ENCODE measurements at regions not wholly inside any gene's neighbourhood (a gene's known extent, or its start where the extent isn't known, plus 50 kb on each side); places are given as distances from the start of the nearest gene placed in this dataset.

DNA sequence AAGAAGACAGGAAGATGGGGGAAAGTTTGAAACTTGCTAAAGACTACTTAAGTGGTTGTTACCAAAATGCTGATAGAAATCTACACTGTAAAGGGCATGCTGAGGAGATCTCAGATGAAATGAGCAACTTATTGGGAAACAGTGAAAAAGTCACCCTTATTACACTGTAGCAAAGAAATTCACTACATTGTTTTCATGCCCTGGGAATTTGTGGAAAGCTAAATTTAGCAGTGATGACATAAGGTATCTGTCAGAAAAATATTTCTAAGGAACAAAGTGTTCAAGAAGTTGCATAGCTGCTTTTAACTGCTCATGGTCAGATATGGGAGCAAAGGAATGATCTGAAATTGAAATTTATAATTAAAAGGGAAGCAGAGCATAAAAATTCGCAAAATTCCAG is 702.4 kb upstream of the LRRC4C start:
- Histone ChIP-seq H3K36me3 (ENCODE audit: control insufficient read depth, insufficient read depth, low read length) (no peaks in the 10 kb centered on the region), H3K9me3 (ENCODE audit: control insufficient read depth, insufficient read depth, low read length) (no peaks in the 10 kb centered on the region), H3K27me3 (ENCODE audit: control insufficient read depth, insufficient read depth, low read length) (no peaks in the 10 kb centered on the region), H3K4me1 (ENCODE audit: control insufficient read depth, insufficient read depth, low read length) (no peaks in the 10 kb centered on the region), H3K27ac (ENCODE audit: low read length) (no peak overlapping the region), H3K4me3 (ENCODE audit: low read length) (no peak overlapping the region)
- H3K36me3 Mint-ChIP-seq = peaks cover 16% of the 10 kb centered on the region
- TF ChIP-seq, protein P1, sequence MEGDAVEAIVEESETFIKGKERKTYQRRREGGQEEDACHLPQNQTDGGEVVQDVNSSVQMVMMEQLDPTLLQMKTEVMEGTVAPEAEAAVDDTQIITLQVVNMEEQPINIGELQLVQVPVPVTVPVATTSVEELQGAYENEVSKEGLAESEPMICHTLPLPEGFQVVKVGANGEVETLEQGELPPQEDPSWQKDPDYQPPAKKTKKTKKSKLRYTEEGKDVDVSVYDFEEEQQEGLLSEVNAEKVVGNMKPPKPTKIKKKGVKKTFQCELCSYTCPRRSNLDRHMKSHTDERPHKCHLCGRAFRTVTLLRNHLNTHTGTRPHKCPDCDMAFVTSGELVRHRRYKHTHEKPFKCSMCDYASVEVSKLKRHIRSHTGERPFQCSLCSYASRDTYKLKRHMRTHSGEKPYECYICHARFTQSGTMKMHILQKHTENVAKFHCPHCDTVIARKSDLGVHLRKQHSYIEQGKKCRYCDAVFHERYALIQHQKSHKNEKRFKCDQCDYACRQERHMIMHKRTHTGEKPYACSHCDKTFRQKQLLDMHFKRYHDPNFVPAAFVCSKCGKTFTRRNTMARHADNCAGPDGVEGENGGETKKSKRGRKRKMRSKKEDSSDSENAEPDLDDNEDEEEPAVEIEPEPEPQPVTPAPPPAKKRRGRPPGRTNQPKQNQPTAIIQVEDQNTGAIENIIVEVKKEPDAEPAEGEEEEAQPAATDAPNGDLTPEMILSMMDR (IDR thresholded peaks at IDR 0.05) = no peak
- no peak for ATAC-seq
- H3K4me1 Mint-ChIP-seq = no peaks in the 10 kb centered on the region
- H3K4me3 Mint-ChIP-seq = no peak overlapping the region
- H3K9me3 Mint-ChIP-seq = peaks cover 8 to 19% of the 10 kb centered on the region in 2 donors
- intact Hi-C loops (cut with micrococcal nuclease) = no loop called here
- H3K27me3 Mint-ChIP-seq (ENCODE audit: low read depth in 2 of 2) = no peaks in the 10 kb centered on the region
- 68% methylated on average over 1 of the region's 1 CpG for WGBS (ENCODE audit: insufficient coverage)
- no peak overlapping the region for H3K27ac Mint-ChIP-seq
- no peak for DNase-seq

DNA sequence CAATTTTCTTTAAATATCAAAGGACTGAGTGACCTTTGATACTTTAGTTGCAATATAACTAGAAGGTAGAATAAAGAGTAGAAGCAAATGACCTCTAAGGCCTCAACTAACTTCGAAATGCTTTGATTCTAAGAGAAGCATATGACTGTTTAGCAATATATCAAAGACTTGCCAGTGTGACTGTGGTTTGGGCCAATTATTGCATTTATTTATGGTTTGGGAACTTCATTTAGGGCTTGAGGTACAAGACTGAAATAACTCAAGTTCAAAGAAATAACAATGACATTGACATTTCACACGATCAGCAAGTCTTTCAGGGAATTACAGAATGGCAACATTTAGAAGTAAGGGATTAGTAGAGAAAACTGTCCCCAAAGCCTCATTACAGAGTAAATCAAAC is 709.7 kb upstream of the LRRC4C start:
- H3K9me3 ChIP-seq (ENCODE audit: control insufficient read depth, insufficient read depth, low read length) = peaks cover 4% of the 10 kb centered on the region
- Mint-ChIP-seq H3K27ac (no peak overlapping the region), H3K4me1 (no peaks in the 10 kb centered on the region), H3K27me3 (ENCODE audit: low read depth in 2 of 2) (no peaks in the 10 kb centered on the region), H3K4me3 (no peak overlapping the region), H3K9me3 (peaks cover 8 to 21% of the 10 kb centered on the region in 2 donors), H3K36me3 (no peaks in the 10 kb centered on the region)
- TF ChIP-seq, protein P1 (IDR thresholded peaks at IDR 0.05) = no peak
- no peaks in the 10 kb centered on the region for H3K36me3 ChIP-seq (ENCODE audit: control insufficient read depth, insufficient read depth, low read length)
- no peak for DNase-seq
- 91% methylated on average over 1 of the region's 2 CpGs for WGBS (ENCODE audit: insufficient coverage)
- H3K27me3 ChIP-seq (ENCODE audit: control insufficient read depth, insufficient read depth, low read length) = no peaks in the 10 kb centered on the region
- no peak overlapping the region for H3K27ac ChIP-seq (ENCODE audit: low read length)
- no peaks in the 10 kb centered on the region for H3K4me1 ChIP-seq (ENCODE audit: control insufficient read depth, insufficient read depth, low read length)
- intact Hi-C loops (cut with micrococcal nuclease) = no loop called here
- H3K4me3 ChIP-seq (ENCODE audit: low read length) = no peak overlapping the region
- no peak for ATAC-seq

DNA sequence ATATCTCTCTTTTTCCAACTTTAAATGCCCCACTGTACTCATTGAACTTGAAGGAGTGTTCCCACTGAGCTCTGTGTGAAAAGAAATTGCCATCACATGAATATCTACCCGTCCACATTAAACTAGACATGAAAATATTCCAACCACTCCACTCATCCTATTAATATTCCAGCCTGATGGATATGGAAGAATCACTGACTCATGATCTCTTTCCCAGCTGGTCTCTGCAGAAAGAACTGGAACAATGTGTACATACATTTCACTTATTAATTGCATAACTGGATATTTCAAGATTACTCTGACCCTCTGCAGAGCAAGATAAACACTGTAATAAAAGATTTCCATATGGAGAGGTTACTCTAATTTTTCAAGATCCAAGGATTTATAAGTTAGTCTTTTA is 711.1 kb upstream of the LRRC4C start:
- 89% methylated on average over 1 of the region's 1 CpG for WGBS (ENCODE audit: insufficient coverage)
- Histone ChIP-seq H3K27ac (ENCODE audit: low read length) (no peak overlapping the region), H3K4me3 (ENCODE audit: low read length) (no peak overlapping the region), H3K4me1 (ENCODE audit: control insufficient read depth, insufficient read depth, low read length) (no peaks in the 10 kb centered on the region), H3K27me3 (ENCODE audit: control insufficient read depth, insufficient read depth, low read length) (no peaks in the 10 kb centered on the region), H3K9me3 (ENCODE audit: control insufficient read depth, insufficient read depth, low read length) (peaks cover 4% of the 10 kb centered on the region), H3K36me3 (ENCODE audit: control insufficient read depth, insufficient read depth, low read length) (no peaks in the 10 kb centered on the region)
- Mint-ChIP-seq H3K27me3 (ENCODE audit: low read depth in 2 of 2) (no peaks in the 10 kb centered on the region), H3K4me3 (no peak overlapping the region), H3K9me3 (peaks cover 13 to 27% of the 10 kb centered on the region in 2 donors), H3K4me1 (no peaks in the 10 kb centered on the region), H3K27ac (no peak overlapping the region), H3K36me3 (peaks cover 4% of the 10 kb centered on the region)
- intact Hi-C loops (cut with micrococcal nuclease) = no loop called here
- DNase-seq = no peak
- ATAC-seq = no peak
- TF ChIP-seq, protein P1 (IDR thresholded peaks at IDR 0.05) = no peak

GRCh38 chr11:42171046-42171445 is 711.6 kb upstream of the LRRC4C start:
- Mint-ChIP-seq H3K27ac (no peak overlapping the region), H3K4me1 (no peaks in the 10 kb centered on the region), H3K27me3 (ENCODE audit: low read depth in 2 of 2) (no peaks in the 10 kb centered on the region), H3K4me3 (no peak overlapping the region), H3K36me3 (peaks cover 4% of the 10 kb centered on the region), H3K9me3 (peaks cover 14 to 27% of the 10 kb centered on the region in 2 donors)
- no peak overlapping the region for H3K4me3 ChIP-seq (ENCODE audit: low read length)
- H3K9me3 ChIP-seq (ENCODE audit: control insufficient read depth, insufficient read depth, low read length) = peaks cover 4% of the 10 kb centered on the region
- intact Hi-C loops (cut with micrococcal nuclease) = no loop called here
- ATAC-seq (no peak), DNase-seq (no peak)
- no peaks in the 10 kb centered on the region for H3K4me1 ChIP-seq (ENCODE audit: control insufficient read depth, insufficient read depth, low read length)
- WGBS (ENCODE audit: insufficient coverage) = 67% methylated on average over 1 of the region's 1 CpG
- no peak overlapping the region for H3K27ac ChIP-seq (ENCODE audit: low read length)
- TF ChIP-seq, protein P1 (IDR thresholded peaks at IDR 0.05) = no peak
- no peaks in the 10 kb centered on the region for H3K36me3 ChIP-seq (ENCODE audit: control insufficient read depth, insufficient read depth, low read length)
- no peaks in the 10 kb centered on the region for H3K27me3 ChIP-seq (ENCODE audit: control insufficient read depth, insufficient read depth, low read length)

All from natural killer cell (primary cell).